ENCODE measurements at regions not wholly inside any gene's neighbourhood (a gene's known extent, or its start where the extent isn't known, plus 50 kb on each side); places are given as distances from the start of the nearest gene placed in this dataset.
"Not testable (repeated sequence)": the region's sequence is repeated elsewhere in the genome, so short reads cannot be mapped to it uniquely, and the experiment has no call there.

- no peak for DNase-seq (ENCODE audit: low read depth, low spot score)
Measured at GRCh38 chr3:178340506-178340905, 195.7 kb upstream of the KCNMB2 start.

- no peak for DNase-seq (ENCODE audit: low read depth, low spot score)
Measured at GRCh38 chr3:178341636-178342035, 194.6 kb upstream of the KCNMB2 start.

- DNase-seq (ENCODE audit: low read depth, low spot score), result no peak
Measured at GRCh38 chr3:178342111-178342510, 194.1 kb upstream of the KCNMB2 start.

GRCh38 chr3:178343433-178344038 lies 192.7 kb upstream of the KCNMB2 start:
- DNase-seq (ENCODE audit: low read depth, low spot score), result no peak

GRCh38 chr3:178345944-178346343 lies 190.3 kb upstream of the KCNMB2 start:
- DNase-seq (ENCODE audit: low read depth, low spot score), result no peak

- not testable (repeated sequence) for DNase-seq (ENCODE audit: low read depth, low spot score)
Measured at GRCh38 chr3:178348561-178349217, 187.5 kb upstream of the KCNMB2 start.

GRCh38 chr3:178349218-178349596 lies 187.0 kb upstream of the KCNMB2 start:
- not testable (repeated sequence) for DNase-seq (ENCODE audit: low read depth, low spot score)

- DNase-seq (ENCODE audit: low read depth, low spot score), result no peak
Measured at GRCh38 chr3:178350763-178351162, 185.5 kb upstream of the KCNMB2 start.

- DNase-seq (ENCODE audit: low read depth, low spot score), result no peak
Measured at GRCh38 chr3:178352326-178353005, 183.8 kb upstream of the KCNMB2 start.

- no peak for DNase-seq (ENCODE audit: low read depth, low spot score)
Measured at GRCh38 chr3:178353006-178353694, 183.1 kb upstream of the KCNMB2 start.

- no peak for DNase-seq (ENCODE audit: low read depth, low spot score)
Measured at GRCh38 chr3:178359728-178360127, 176.5 kb upstream of the KCNMB2 start.

- not testable (repeated sequence) for DNase-seq (ENCODE audit: low read depth, low spot score)
Measured at GRCh38 chr3:178363048-178363447, 173.2 kb upstream of the KCNMB2 start.

- no peak for DNase-seq (ENCODE audit: low read depth, low spot score)
Measured at GRCh38 chr3:178367817-178368617, 168.2 kb upstream of the KCNMB2 start.

- no peak for DNase-seq (ENCODE audit: low read depth, low spot score)
Measured at GRCh38 chr3:178369006-178369405, 167.2 kb upstream of the KCNMB2 start.

- DNase-seq (ENCODE audit: low read depth, low spot score), result no peak
Measured at GRCh38 chr3:178369811-178370210, 166.4 kb upstream of the KCNMB2 start.

- no peak for DNase-seq (ENCODE audit: low read depth, low spot score)
Measured at GRCh38 chr3:178370387-178370786, 165.8 kb upstream of the KCNMB2 start.

- DNase-seq (ENCODE audit: low read depth, low spot score), result no peak
Measured at GRCh38 chr3:178381555-178381954, 154.7 kb upstream of the KCNMB2 start.

- no peak for DNase-seq (ENCODE audit: low read depth, low spot score)
Measured at GRCh38 chr3:178381971-178382448, 154.2 kb upstream of the KCNMB2 start.

GRCh38 chr3:178382449-178383061 lies 153.7 kb upstream of the KCNMB2 start:
- no peak for DNase-seq (ENCODE audit: low read depth, low spot score)

- no peak for DNase-seq (ENCODE audit: low read depth, low spot score)
Measured at GRCh38 chr3:178384321-178385230, 151.7 kb upstream of the KCNMB2 start.

All from activated CD4-positive, CD25-positive, alpha-beta regulatory T cell treated with anti-CD3 and anti-CD28 coated beads, Interleukin-2, amount 50 U/mL, for 16 hours (primary cell).